ENCODE measurements at regions not wholly inside any gene's neighbourhood (a gene's known extent, or its start where the extent isn't known, plus 50 kb on each side); places are given as distances from the start of the nearest gene placed in this dataset.

DNA sequence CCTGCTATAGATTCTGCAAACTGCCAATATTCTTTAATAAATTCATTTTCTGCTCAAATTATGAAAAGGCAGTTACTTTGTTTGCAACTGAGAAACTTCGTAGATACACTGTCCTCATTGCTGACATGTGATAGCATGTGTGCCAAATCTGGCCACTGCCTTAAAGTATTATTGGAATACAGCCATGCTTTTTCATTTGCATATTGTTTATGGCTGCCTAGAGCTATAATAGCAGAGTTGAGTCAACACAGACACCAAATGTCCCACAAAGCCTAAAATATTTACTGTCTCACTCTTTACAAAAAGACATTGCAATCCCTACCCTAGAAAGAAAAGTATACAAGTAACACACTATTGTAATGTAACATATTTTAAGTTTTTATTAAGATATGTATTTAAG is 647.4 kb downstream of the XPNPEP1 start:
- no peak overlapping the region for H3K4me2 ChIP-seq (ENCODE audit: low read length)
- no peaks in the 10 kb centered on the region for H4K20me1 ChIP-seq (ENCODE audit: insufficient read depth)
- no peaks in the 10 kb centered on the region for H3K27me3 ChIP-seq (ENCODE audit: insufficient read depth, low read depth, low read length)
- H2AFZ ChIP-seq (ENCODE audit: low read depth, low read length): no peak overlapping the region
- no peak overlapping the region for H3K27ac ChIP-seq (ENCODE audit: low read length)
- H3K9me3 ChIP-seq (ENCODE audit: low read length): no peaks in the 10 kb centered on the region
- H3K9me2 ChIP-seq (ENCODE audit: insufficient read depth, low read length): no peaks in the 10 kb centered on the region
- no peak overlapping the region for H3K9ac ChIP-seq (ENCODE audit: low read length)
- no peaks in the 10 kb centered on the region for H3K79me2 ChIP-seq (replicated peaks; ENCODE audit: insufficient read depth, low read length)
- H3K36me3 ChIP-seq (ENCODE audit: insufficient read depth, low read length): no peaks in the 10 kb centered on the region
- TF ChIP-seq, protein P1, sequence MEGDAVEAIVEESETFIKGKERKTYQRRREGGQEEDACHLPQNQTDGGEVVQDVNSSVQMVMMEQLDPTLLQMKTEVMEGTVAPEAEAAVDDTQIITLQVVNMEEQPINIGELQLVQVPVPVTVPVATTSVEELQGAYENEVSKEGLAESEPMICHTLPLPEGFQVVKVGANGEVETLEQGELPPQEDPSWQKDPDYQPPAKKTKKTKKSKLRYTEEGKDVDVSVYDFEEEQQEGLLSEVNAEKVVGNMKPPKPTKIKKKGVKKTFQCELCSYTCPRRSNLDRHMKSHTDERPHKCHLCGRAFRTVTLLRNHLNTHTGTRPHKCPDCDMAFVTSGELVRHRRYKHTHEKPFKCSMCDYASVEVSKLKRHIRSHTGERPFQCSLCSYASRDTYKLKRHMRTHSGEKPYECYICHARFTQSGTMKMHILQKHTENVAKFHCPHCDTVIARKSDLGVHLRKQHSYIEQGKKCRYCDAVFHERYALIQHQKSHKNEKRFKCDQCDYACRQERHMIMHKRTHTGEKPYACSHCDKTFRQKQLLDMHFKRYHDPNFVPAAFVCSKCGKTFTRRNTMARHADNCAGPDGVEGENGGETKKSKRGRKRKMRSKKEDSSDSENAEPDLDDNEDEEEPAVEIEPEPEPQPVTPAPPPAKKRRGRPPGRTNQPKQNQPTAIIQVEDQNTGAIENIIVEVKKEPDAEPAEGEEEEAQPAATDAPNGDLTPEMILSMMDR (IDR thresholded peaks at IDR 0.05; ENCODE audit: poor library complexity, severe bottlenecking): no peak
- TF ChIP-seq MXI1 (conservative IDR thresholded peaks at IDR 0.05; ENCODE audit: poor library complexity, severe bottlenecking): no peak
- TF ChIP-seq EZH2 (IDR thresholded peaks at IDR 0.05; ENCODE audit: borderline replicate concordance, insufficient read depth, low read length, poor library complexity, severe bottlenecking): no peak
- TF ChIP-seq TAF1 (IDR thresholded peaks at IDR 0.05; ENCODE audit: low read depth): no peak
- no peak for TF ChIP-seq EP300 (conservative IDR thresholded peaks at IDR 0.05; ENCODE audit: poor library complexity, severe bottlenecking)
- TF ChIP-seq, protein P2, sequence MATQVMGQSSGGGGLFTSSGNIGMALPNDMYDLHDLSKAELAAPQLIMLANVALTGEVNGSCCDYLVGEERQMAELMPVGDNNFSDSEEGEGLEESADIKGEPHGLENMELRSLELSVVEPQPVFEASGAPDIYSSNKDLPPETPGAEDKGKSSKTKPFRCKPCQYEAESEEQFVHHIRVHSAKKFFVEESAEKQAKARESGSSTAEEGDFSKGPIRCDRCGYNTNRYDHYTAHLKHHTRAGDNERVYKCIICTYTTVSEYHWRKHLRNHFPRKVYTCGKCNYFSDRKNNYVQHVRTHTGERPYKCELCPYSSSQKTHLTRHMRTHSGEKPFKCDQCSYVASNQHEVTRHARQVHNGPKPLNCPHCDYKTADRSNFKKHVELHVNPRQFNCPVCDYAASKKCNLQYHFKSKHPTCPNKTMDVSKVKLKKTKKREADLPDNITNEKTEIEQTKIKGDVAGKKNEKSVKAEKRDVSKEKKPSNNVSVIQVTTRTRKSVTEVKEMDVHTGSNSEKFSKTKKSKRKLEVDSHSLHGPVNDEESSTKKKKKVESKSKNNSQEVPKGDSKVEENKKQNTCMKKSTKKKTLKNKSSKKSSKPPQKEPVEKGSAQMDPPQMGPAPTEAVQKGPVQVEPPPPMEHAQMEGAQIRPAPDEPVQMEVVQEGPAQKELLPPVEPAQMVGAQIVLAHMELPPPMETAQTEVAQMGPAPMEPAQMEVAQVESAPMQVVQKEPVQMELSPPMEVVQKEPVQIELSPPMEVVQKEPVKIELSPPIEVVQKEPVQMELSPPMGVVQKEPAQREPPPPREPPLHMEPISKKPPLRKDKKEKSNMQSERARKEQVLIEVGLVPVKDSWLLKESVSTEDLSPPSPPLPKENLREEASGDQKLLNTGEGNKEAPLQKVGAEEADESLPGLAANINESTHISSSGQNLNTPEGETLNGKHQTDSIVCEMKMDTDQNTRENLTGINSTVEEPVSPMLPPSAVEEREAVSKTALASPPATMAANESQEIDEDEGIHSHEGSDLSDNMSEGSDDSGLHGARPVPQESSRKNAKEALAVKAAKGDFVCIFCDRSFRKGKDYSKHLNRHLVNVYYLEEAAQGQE (IDR thresholded peaks at IDR 0.05; ENCODE audit: borderline replicate concordance): no peak
- no peak for TF ChIP-seq RAD21 (conservative IDR thresholded peaks at IDR 0.05)
- H3K4me3 ChIP-seq (ENCODE audit: low read length): no peak overlapping the region
- H3F3A ChIP-seq (ENCODE audit: insufficient read depth, low read length, poor library complexity, severe bottlenecking): no peaks in the 10 kb centered on the region

DNA sequence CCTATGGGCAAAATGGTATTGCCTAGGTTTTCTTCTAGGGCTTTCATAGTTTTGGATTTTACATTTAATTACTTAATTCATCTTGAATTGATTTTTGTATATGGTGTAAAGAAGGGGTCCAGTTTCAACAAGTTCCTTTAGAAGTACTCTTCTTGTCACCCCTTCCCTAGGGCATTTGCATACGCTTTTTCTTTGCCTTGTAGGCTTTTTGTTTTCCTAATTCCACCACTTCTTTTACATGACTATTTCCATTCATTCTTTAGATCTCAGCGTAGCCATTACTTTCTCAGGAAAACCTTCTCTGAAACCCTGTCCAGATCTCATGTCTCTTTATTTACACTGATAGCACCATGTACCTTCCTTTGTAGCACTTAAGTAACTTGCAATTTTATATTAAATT is 648.6 kb downstream of the XPNPEP1 start:
- Histone ChIP-seq H3K27ac (ENCODE audit: low read length) (no peak overlapping the region), H3K9me2 (ENCODE audit: insufficient read depth, low read length) (no peaks in the 10 kb centered on the region), H3K4me3 (ENCODE audit: low read length) (no peak overlapping the region), H3F3A (ENCODE audit: insufficient read depth, low read length, poor library complexity, severe bottlenecking) (no peaks in the 10 kb centered on the region), H3K36me3 (ENCODE audit: insufficient read depth, low read length) (no peaks in the 10 kb centered on the region), H3K4me2 (ENCODE audit: low read length) (no peak overlapping the region), H3K9me3 (ENCODE audit: low read length) (no peaks in the 10 kb centered on the region), H4K20me1 (ENCODE audit: insufficient read depth) (no peaks in the 10 kb centered on the region), H3K9ac (ENCODE audit: low read length) (no peak overlapping the region), H3K27me3 (ENCODE audit: insufficient read depth, low read depth, low read length) (no peaks in the 10 kb centered on the region), H3K79me2 (replicated peaks; ENCODE audit: insufficient read depth, low read length) (no peaks in the 10 kb centered on the region), H2AFZ (ENCODE audit: low read depth, low read length) (no peak overlapping the region)
- TF ChIP-seq RAD21 (conservative IDR thresholded peaks at IDR 0.05) (no peak), POLR2AphosphoS5 (IDR thresholded peaks at IDR 0.05) (no peak), EP300 (conservative IDR thresholded peaks at IDR 0.05; ENCODE audit: poor library complexity, severe bottlenecking) (no peak), TAF1 (IDR thresholded peaks at IDR 0.05; ENCODE audit: low read depth) (no peak), SMC3 (conservative IDR thresholded peaks at IDR 0.05; ENCODE audit: poor library complexity) (no peak), EZH2 (IDR thresholded peaks at IDR 0.05; ENCODE audit: borderline replicate concordance, insufficient read depth, low read length, poor library complexity, severe bottlenecking) (no peak)
- TF ChIP-seq, protein P2 (IDR thresholded peaks at IDR 0.05; ENCODE audit: borderline replicate concordance): no peak
